Calu3 (cell line): ENCODE measurements at regions not wholly inside any gene's neighbourhood (a gene's known extent, or its start where the extent isn't known, plus 50 kb on each side); places are given as distances from the start of the nearest gene placed in this dataset.
"Not testable (repeated sequence)": the region's sequence is repeated elsewhere in the genome, so short reads cannot be mapped to it uniquely, and the experiment has no call there.

Experiments used
- BruUV-seq: library from RNA; stranded (reverse); fragments of 400-500 nt; replicated peaks from 2 replicates; lab custom pipeline; 2021; lab: Mats Ljungman, UMichigan
- CTCF ChIA-PET: fragments of 300-600 bp; sonication (Branson Sonifier 250); formaldehyde crosslinking; loops from one replicate; lab custom pipeline; 2022; ENCODE audit warnings: antibody characterized with exemption; lab: Charles Lee
- DNase-seq: peaks from one replicate; pipeline ENCODE4 v3.0.0; 2022
- H3K27ac Mint-ChIP-seq: one replicate; pipeline ENCODE4 v1.8.0; 2022; ENCODE audit warnings: mixed read lengths; ENCODE audit not compliant: unreplicated experiment
- H3K27me3 Mint-ChIP-seq: one replicate; pipeline ENCODE4 v1.8.0; 2022; ENCODE audit warnings: mixed read lengths; ENCODE audit not compliant: unreplicated experiment
- H3K36me3 Mint-ChIP-seq: one replicate; pipeline ENCODE4 v1.8.0; 2022; ENCODE audit warnings: mild to moderate bottlenecking, moderate library complexity, mixed read lengths; ENCODE audit not compliant: insufficient read depth, unreplicated experiment
- H3K4me1 Mint-ChIP-seq: one replicate; pipeline ENCODE4 v1.8.0; 2022; ENCODE audit warnings: mild to moderate bottlenecking, low read depth, mixed read lengths; ENCODE audit not compliant: unreplicated experiment
- H3K4me3 Mint-ChIP-seq: one replicate; pipeline ENCODE4 v1.8.0; 2022; ENCODE audit warnings: mild to moderate bottlenecking, low read depth, moderate library complexity, mixed read lengths; ENCODE audit not compliant: unreplicated experiment
- H3K9me3 Mint-ChIP-seq: one replicate; pipeline ENCODE4 v1.8.0; 2022; ENCODE audit warnings: low read depth, mixed read lengths; ENCODE audit not compliant: unreplicated experiment
- intact Hi-C: fragments of 100-400 bp; cut with micrococcal nuclease; formaldehyde crosslinking; loops from one replicate; pipeline ENCODE4 v1.10.0; 2022; ENCODE audit not compliant: unreplicated experiment
- TF ChIP-seq, protein P1 (sequence below): fragments of 200-600 bp; IDR thresholded peaks from one replicate; pipeline ENCODE4 v1.8.0; 2022; ENCODE audit warnings: antibody characterized with exemption; ENCODE audit not compliant: unreplicated experiment

DNA sequence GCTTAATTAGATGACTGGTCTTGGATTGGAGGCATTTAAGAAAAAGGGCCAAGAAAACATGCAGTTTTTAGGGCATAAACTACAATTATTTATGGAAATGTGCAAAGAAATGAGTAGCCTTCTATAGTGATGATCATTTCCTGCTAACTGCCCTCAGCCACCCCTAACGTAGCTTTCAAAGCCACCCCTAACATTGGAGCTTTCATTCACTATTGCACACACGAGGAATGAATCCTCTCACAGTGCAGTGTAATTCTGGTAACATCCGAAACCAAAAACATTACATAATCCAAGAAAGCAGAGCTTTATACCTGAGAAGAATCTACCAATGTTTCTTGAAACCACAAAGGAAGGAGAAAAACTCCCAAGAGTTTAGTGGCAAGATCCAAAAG is 1003.6 kb downstream of the TMEM121 start:
- no peak overlapping the region for H3K27ac Mint-ChIP-seq
- BruUV-seq = no TSS peak
- no peaks in the 10 kb centered on the region for H3K36me3 Mint-ChIP-seq
- TF ChIP-seq, protein P1, sequence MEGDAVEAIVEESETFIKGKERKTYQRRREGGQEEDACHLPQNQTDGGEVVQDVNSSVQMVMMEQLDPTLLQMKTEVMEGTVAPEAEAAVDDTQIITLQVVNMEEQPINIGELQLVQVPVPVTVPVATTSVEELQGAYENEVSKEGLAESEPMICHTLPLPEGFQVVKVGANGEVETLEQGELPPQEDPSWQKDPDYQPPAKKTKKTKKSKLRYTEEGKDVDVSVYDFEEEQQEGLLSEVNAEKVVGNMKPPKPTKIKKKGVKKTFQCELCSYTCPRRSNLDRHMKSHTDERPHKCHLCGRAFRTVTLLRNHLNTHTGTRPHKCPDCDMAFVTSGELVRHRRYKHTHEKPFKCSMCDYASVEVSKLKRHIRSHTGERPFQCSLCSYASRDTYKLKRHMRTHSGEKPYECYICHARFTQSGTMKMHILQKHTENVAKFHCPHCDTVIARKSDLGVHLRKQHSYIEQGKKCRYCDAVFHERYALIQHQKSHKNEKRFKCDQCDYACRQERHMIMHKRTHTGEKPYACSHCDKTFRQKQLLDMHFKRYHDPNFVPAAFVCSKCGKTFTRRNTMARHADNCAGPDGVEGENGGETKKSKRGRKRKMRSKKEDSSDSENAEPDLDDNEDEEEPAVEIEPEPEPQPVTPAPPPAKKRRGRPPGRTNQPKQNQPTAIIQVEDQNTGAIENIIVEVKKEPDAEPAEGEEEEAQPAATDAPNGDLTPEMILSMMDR = no peak
- H3K4me3 Mint-ChIP-seq = no peak overlapping the region
- peaks cover 6% of the 10 kb centered on the region for H3K9me3 Mint-ChIP-seq
- peaks cover 22% of the 10 kb centered on the region for H3K27me3 Mint-ChIP-seq
- no peaks in the 10 kb centered on the region for H3K4me1 Mint-ChIP-seq
- intact Hi-C loops = no loop called here
- DNase-seq = no peak
- CTCF ChIA-PET = no interaction called here

DNA sequence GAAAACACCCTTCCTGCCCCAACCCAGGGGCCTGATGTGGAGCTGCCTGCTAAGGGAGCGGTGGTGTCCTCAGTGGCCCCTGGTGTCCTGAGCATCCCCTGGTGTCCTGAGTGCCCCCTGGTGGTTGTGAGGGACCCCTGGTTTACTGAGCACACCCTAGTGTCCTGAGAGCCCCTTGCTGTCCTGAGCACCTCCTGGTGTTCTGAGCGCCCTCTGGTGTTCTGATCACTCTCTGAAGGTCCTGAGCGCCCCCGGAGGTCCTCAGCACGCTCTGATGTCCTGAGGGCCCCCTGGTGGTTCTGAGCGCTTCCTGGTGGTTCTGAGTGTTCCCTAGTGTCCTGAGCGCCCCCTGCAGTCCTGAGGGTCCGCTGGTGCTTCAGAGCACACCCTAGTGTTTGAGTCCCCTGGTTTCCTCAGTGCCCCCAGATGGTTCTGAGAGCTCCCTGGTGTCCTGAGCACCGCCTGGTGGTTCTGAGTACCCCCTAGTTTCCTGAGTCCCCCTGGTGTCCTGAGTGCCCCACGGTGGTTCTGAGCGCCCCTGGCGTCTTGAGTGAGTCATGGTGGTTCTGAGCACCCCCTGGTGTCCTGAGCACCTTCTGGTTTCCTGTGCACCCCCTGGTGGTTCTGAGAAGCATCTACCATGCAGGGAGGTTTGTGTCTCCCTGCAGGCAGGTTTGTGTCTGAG is 1004.2 kb downstream of the TMEM121 start:
- Mint-ChIP-seq H3K27me3 (peaks cover 25% of the 10 kb centered on the region), H3K27ac (no peak overlapping the region), H3K36me3 (no peaks in the 10 kb centered on the region), H3K4me3 (no peak overlapping the region), H3K9me3 (peaks cover 6% of the 10 kb centered on the region), H3K4me1 (no peaks in the 10 kb centered on the region)
- TF ChIP-seq, protein P1 = no peak
- CTCF ChIA-PET = no interaction called here
- no TSS peak for BruUV-seq
- intact Hi-C loops = no loop called here
- no peak for DNase-seq

DNA sequence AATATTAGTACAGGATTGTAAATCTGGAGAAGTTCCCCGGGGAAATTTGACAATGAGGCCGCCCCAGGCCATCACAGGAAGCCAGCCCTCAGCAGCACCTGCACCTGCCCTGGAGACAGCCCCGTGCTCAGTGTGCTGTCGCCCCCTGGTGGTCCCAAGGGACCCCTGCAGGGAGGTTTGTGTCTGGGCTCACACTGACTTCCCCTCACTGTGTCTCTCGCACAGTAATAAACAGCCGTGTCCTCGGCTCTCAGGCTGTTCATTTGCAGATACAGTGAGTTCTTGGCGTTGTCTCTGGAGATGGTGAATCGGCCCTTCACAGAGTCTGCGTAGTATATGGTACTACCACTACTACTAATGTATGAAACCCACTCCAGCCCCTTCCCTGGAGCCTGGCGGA is 1011.2 kb downstream of the TMEM121 start:
- BruUV-seq, H3K9me3 Mint-ChIP-seq: not testable (repeated sequence)

DNA sequence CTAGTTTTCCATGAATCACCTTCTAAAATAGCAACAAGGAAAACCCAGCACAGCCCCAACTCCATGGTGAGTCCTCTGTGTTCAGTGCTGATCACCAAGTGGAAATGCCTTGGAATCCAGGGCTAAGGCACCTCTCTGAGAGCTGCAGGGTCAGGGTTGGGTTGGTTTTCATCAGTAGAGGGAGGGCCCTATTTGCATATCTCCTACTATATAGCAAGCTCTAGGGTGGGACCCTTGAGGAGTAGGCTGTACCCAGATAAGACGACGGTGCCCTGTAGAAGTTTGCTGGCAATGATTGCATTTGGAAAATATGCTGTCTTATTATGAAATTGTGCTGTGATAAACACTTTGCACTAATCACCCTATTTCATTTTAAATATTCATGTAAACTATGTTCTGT is 1011.8 kb downstream of the TMEM121 start:
- Mint-ChIP-seq H3K27ac (no peak overlapping the region), H3K4me1 (no peaks in the 10 kb centered on the region), H3K4me3 (no peak overlapping the region), H3K27me3 (peaks cover 14% of the 10 kb centered on the region), H3K36me3 (no peaks in the 10 kb centered on the region), H3K9me3 (no peaks in the 10 kb centered on the region)
- TF ChIP-seq, protein P1 = no peak
- intact Hi-C loops = no loop called here
- CTCF ChIA-PET = interaction anchor here (0.7 kb wide), 1 partner anchor 422 kb away, joined by 4 read pairs; no protein-coding TSS in a partner anchor
- no TSS peak for BruUV-seq
- DNase-seq = no peak

More for the DNA sequence above, 1011.2 kb downstream of the TMEM121 start:
- CTCF ChIA-PET = interaction anchor here (0.7 kb wide), 1 partner anchor 421 kb away, joined by 4 read pairs; no protein-coding TSS in a partner anchor
- intact Hi-C loops, DNase-seq, H3K4me1 Mint-ChIP-seq, H3K27ac Mint-ChIP-seq, H3K36me3 Mint-ChIP-seq, H3K4me3 Mint-ChIP-seq: not testable (repeated sequence)
- H3K27me3 Mint-ChIP-seq = peaks cover 14% of the 10 kb centered on the region
